Natural killer cell (primary cell): ENCODE measurements at regions not wholly inside any gene's neighbourhood (a gene's known extent, or its start where the extent isn't known, plus 50 kb on each side); places are given as distances from the start of the nearest gene placed in this dataset.

Experiments
- ATAC-seq, 3 donors: fragments of 150-1000 bp in 2 of 3; fragments of 200-7000 bp in 1 of 3; cut with Tn5 transposase; 1 replicate in 1 of 3; 2 replicates in 2 of 3; pipeline ENCODE4 v1.10.0; 2021; ENCODE audit warnings: mild to moderate bottlenecking in 2 of 3, moderate library complexity in 2 of 3
- DNase-seq, 2 donors: peaks; one replicate each; pipeline versions ENCODE4 v3.0.0 to v3.0.0-alpha.2; 2013 to 2021; ENCODE audit warnings: mixed read lengths in 1 of 2
- H3K27ac ChIP-seq: one replicate; pipeline ENCODE4 v1.5.1; 2013; ENCODE audit warnings: mild to moderate bottlenecking, low read length
- H3K27me3 ChIP-seq: one replicate; pipeline ENCODE4 v1.6.1; 2013; ENCODE audit warnings: low read length; ENCODE audit not compliant: control insufficient read depth, insufficient read depth
- H3K36me3 ChIP-seq: one replicate; pipeline ENCODE4 v1.6.1; 2013; ENCODE audit warnings: low read length; ENCODE audit not compliant: control insufficient read depth, insufficient read depth
- H3K4me1 ChIP-seq: one replicate; pipeline ENCODE4 v1.6.1; 2013; ENCODE audit warnings: low read length; ENCODE audit not compliant: control insufficient read depth, insufficient read depth
- H3K4me3 ChIP-seq: one replicate; pipeline ENCODE4 v1.5.1; 2013; ENCODE audit warnings: low read length
- H3K9me3 ChIP-seq: one replicate; pipeline ENCODE4 v1.6.1; 2013; ENCODE audit warnings: low read length; ENCODE audit not compliant: control insufficient read depth, insufficient read depth
- H3K27ac Mint-ChIP-seq, 2 donors: one replicate each; pipeline ENCODE4 v1.8.0; 2022; ENCODE audit warnings: mild to moderate bottlenecking in 2 of 2, mixed read lengths in 2 of 2, moderate library complexity in 1 of 2
- H3K27me3 Mint-ChIP-seq, 2 donors: one replicate each; pipeline ENCODE4 v1.8.0; 2022; ENCODE audit warnings: low read depth in 2 of 2, mixed read lengths in 2 of 2
- H3K36me3 Mint-ChIP-seq: one replicate; pipeline ENCODE4 v1.8.0; 2022; ENCODE audit warnings: mixed read lengths
- H3K4me1 Mint-ChIP-seq, 2 donors: one replicate each; pipeline ENCODE4 v1.8.0; 2022; ENCODE audit warnings: mixed read lengths in 2 of 2
- H3K4me3 Mint-ChIP-seq: one replicate; pipeline ENCODE4 v1.8.0; 2022; ENCODE audit warnings: mild to moderate bottlenecking, moderate library complexity, mixed read lengths
- H3K9me3 Mint-ChIP-seq, 2 donors: one replicate each; pipeline ENCODE4 v1.8.0; 2022; ENCODE audit warnings: mixed read lengths in 2 of 2
- CTCF ChIP-seq: fragments of 200-600 bp; IDR thresholded peaks from one replicate; pipeline ENCODE4 v1.8.0; 2022; ENCODE audit warnings: antibody characterized with exemption
- WGBS: methylation state at CpG from one replicate; pipeline ENCODE4 v1.1.7; 2013; ENCODE audit warnings: missing lambda C conversion rate; ENCODE audit not compliant: insufficient coverage; 5-methylcytosine and 5-hydroxymethylcytosine counted together
- intact Hi-C: fragments of 100-400 bp; cut with micrococcal nuclease; formaldehyde crosslinking; loops from one replicate; pipeline ENCODE4 v1.14.2; 2022

DNA sequence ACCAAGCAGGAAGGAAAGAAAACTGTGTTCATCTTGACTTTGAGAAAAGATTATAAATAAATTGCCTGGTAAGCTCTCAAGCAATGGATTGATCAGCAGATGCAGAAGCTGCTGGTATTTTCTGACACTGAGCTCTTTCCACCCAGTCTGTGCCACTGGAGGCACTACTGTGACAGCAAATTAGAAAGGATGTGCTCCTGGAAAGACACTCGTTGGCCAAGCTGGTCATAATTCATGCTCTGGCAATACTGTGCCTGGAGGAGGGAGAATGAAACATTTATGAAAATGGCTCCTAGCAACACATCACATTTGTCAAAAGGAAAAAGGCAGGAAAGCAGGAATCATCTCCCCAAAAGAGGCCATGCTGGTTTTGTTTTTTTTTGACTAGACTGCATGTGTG, 84.2 kb downstream of the CAVIN4 start:
- WGBS, result 14% methylated on average over 1 of the region's 1 CpG
- Histone ChIP-seq H3K36me3 (no peaks in the 10 kb centered on the region), H3K9me3 (peaks cover 3% of the 10 kb centered on the region)

DNA sequence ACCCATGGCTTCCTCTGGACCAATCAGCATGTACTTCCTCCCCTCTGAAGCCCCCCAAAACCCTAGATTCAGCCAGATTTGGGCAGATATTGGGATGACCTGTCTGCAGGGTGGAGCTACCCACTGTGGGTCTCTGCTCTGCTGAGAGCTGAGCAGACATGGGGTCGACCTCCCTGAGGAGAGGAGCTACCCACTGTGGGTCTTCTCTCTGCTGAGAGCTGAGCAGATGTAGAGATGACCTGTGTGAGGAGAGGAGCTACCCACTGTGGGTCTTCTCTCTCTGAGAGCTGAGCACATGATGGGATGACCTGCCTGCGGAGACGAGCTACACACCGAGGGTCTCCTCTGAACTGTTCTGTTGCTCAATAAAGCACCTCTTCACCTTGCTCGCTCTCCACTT, 89.6 kb downstream of the CAVIN4 start:
- ATAC-seq (no peak), DNase-seq (no peak)
- no peak for TF ChIP-seq CTCF
- Histone ChIP-seq H3K27ac (no peak overlapping the region), H3K4me1 (no peaks in the 10 kb centered on the region), H3K27me3 (no peaks in the 10 kb centered on the region), H3K9me3 (no peaks in the 10 kb centered on the region), H3K36me3 (no peaks in the 10 kb centered on the region), H3K4me3 (no peak overlapping the region)
- Mint-ChIP-seq H3K4me3 (no peak overlapping the region), H3K27ac (no peak overlapping the region), H3K36me3 (no peaks in the 10 kb centered on the region), H3K27me3 (peaks cover 0 to 8% of the 10 kb centered on the region in 2 donors), H3K9me3 (peaks cover 0 to 6% of the 10 kb centered on the region in 2 donors), H3K4me1 (no peaks in the 10 kb centered on the region)
- WGBS, result 85% methylated on average over 4 of the region's 5 CpGs
- intact Hi-C loops, result no loop called here

More for the DNA sequence above, 84.2 kb downstream of the CAVIN4 start:
- no peak overlapping the region for H3K4me3 ChIP-seq
- H3K27me3 ChIP-seq, result no peaks in the 10 kb centered on the region
- H3K4me1 Mint-ChIP-seq, result no peaks in the 10 kb centered on the region
- no peak overlapping the region for H3K27ac Mint-ChIP-seq
- DNase-seq, result no peak
- peaks cover 0 to 6% of the 10 kb centered on the region in 2 donors for H3K9me3 Mint-ChIP-seq
- no peak overlapping the region for H3K27ac ChIP-seq
- no peak for TF ChIP-seq CTCF
- no peaks in the 10 kb centered on the region for H3K36me3 Mint-ChIP-seq
- intact Hi-C loops, result no loop called here
- peaks cover 8 to 10% of the 10 kb centered on the region in 2 donors for H3K27me3 Mint-ChIP-seq
- no peak overlapping the region for H3K4me3 Mint-ChIP-seq
- no peak for ATAC-seq
- H3K4me1 ChIP-seq, result no peaks in the 10 kb centered on the region

GRCh38 chr9:100668024-100668423, 90.1 kb downstream of the CAVIN4 start:
- Mint-ChIP-seq H3K9me3 (peaks cover 0 to 6% of the 10 kb centered on the region in 2 donors), H3K36me3 (no peaks in the 10 kb centered on the region), H3K4me1 (no peaks in the 10 kb centered on the region), H3K27me3 (peaks cover 3 to 8% of the 10 kb centered on the region in 2 donors), H3K4me3 (no peak overlapping the region), H3K27ac (no peak overlapping the region)
- DNase-seq (no peak), ATAC-seq (no peak)
- Histone ChIP-seq H3K9me3 (no peaks in the 10 kb centered on the region), H3K4me3 (no peak overlapping the region), H3K36me3 (no peaks in the 10 kb centered on the region), H3K27ac (no peak overlapping the region), H3K4me1 (no peaks in the 10 kb centered on the region), H3K27me3 (no peaks in the 10 kb centered on the region)
- TF ChIP-seq CTCF, result no peak
- intact Hi-C loops, result no loop called here
- 82% methylated on average over 6 of the region's 6 CpGs for WGBS

GRCh38 chr9:100669968-100670367, 92.1 kb downstream of the CAVIN4 start:
- Mint-ChIP-seq H3K27ac (no peak overlapping the region), H3K9me3 (peaks cover 0 to 6% of the 10 kb centered on the region in 2 donors), H3K4me1 (no peaks in the 10 kb centered on the region), H3K4me3 (no peak overlapping the region), H3K27me3 (peaks cover 7 to 8% of the 10 kb centered on the region in 2 donors), H3K36me3 (no peaks in the 10 kb centered on the region)
- H3K36me3 ChIP-seq, result no peaks in the 10 kb centered on the region
- no peaks in the 10 kb centered on the region for H3K4me1 ChIP-seq
- no peaks in the 10 kb centered on the region for H3K9me3 ChIP-seq
- no peak overlapping the region for H3K27ac ChIP-seq
- intact Hi-C loops, result no loop called here
- DNase-seq, result no peak
- no peak for ATAC-seq
- H3K4me3 ChIP-seq, result no peak overlapping the region
- H3K27me3 ChIP-seq, result no peaks in the 10 kb centered on the region
- WGBS, result 49% methylated on average over 8 of the region's 8 CpGs
- no peak for TF ChIP-seq CTCF
